ENCODE measurements at regions not wholly inside any gene's neighbourhood (a gene's known extent, or its start where the extent isn't known, plus 50 kb on each side); places are given as distances from the start of the nearest gene placed in this dataset.

- in situ Hi-C loops (cut with HindIII; ENCODE audit: low pct_unique_long_range_greater_than_20kb, low sequenced_read_pairs) (no loop called here), intact Hi-C loops (cut with micrococcal nuclease; ENCODE audit: unreplicated experiment) (loop anchor here (10.0 kb wide), 1 partner anchor 62 kb away; the partner anchor contains the start of gene HOXA1)
- Histone ChIP-seq H3K36me3 (ENCODE audit: control insufficient read depth, insufficient read depth, low read length) (no peaks in the 10 kb centered on the region), H3K27me3 (ENCODE audit: control insufficient read depth, insufficient read depth, low read length) (no peaks in the 10 kb centered on the region), H3K9me3 (ENCODE audit: control insufficient read depth, insufficient read depth, low read depth, low read length) (no peaks in the 10 kb centered on the region), H3K27ac (ENCODE audit: low read length) (no peak overlapping the region), H3K4me3 (ENCODE audit: low read depth in 2 of 2, low read length in 2 of 2) (no peak overlapping the region), H3K4me1 (ENCODE audit: control insufficient read depth, insufficient read depth, low read length) (no peaks in the 10 kb centered on the region; the same call in 1 of the 2 replicates)
- no peak for TF ChIP-seq CTCF (IDR thresholded peaks at IDR 0.05)
- no peak for TF ChIP-seq POLR2AphosphoS5 (IDR thresholded peaks at IDR 0.05; ENCODE audit: low read depth, low read length)
- TF ChIP-seq SIN3A (IDR thresholded peaks at IDR 0.05; ENCODE audit: borderline replicate concordance, insufficient read depth, low read depth, low read length): no peak
- TF ChIP-seq REST (IDR thresholded peaks at IDR 0.05; ENCODE audit: insufficient read depth in 1 of 2, low read depth in 2 of 2, low read length in 1 of 2): no peak
- no peak for TF ChIP-seq TCF7L2 (IDR thresholded peaks at IDR 0.05; ENCODE audit: low read depth, low read length)
- CTCF ChIA-PET: no interaction called here
- DNase-seq (ENCODE audit: low read depth, low spot score) (no peak), ATAC-seq (no peak)
- POLR2A ChIA-PET: no interaction called here
- BruUV-seq (replicated peaks): no TSS peak
These were observed 63.0 kb downstream of the HOXA1 start for GRCh38 chr7:27032839-27033238.

GRCh38 chr7:27031289-27032172, 64.3 kb downstream of the HOXA1 start:
- DNase-seq (ENCODE audit: low read depth, low spot score) (no peak), ATAC-seq (no peak)
- TF ChIP-seq TCF7L2 (IDR thresholded peaks at IDR 0.05; ENCODE audit: low read depth, low read length): no peak
- TF ChIP-seq POLR2AphosphoS5 (IDR thresholded peaks at IDR 0.05; ENCODE audit: low read depth, low read length): no peak
- TF ChIP-seq SIN3A (IDR thresholded peaks at IDR 0.05; ENCODE audit: borderline replicate concordance, insufficient read depth, low read depth, low read length): no peak
- no peaks in the 10 kb centered on the region for H3K27me3 ChIP-seq (ENCODE audit: control insufficient read depth, insufficient read depth, low read length)
- in situ Hi-C loops (cut with HindIII; ENCODE audit: low pct_unique_long_range_greater_than_20kb, low sequenced_read_pairs) (no loop called here), intact Hi-C loops (cut with micrococcal nuclease; ENCODE audit: unreplicated experiment) (loop anchor here (10.0 kb wide), 1 partner anchor 63 kb away; the partner anchor contains the start of gene HOXA1)
- H3K27ac ChIP-seq (ENCODE audit: low read length): no peak overlapping the region
- H3K9me3 ChIP-seq (ENCODE audit: control insufficient read depth, insufficient read depth, low read depth, low read length): no peaks in the 10 kb centered on the region
- ChIA-PET CTCF (interaction anchor here (0.6 to 0.7 kb wide), 3 partner anchors 67 to 349 kb away, joined by 4 to 8 read pairs (median 5); no protein-coding TSS in a partner anchor), POLR2A (interaction anchor here (0.5 to 0.7 kb wide), 2 partner anchors 218 to 1612 kb away, joined by 3 read pairs; no protein-coding TSS in a partner anchor)
- no peaks in the 10 kb centered on the region for H3K36me3 ChIP-seq (ENCODE audit: control insufficient read depth, insufficient read depth, low read length)
- BruUV-seq (replicated peaks): no TSS peak
- H3K4me3 ChIP-seq (ENCODE audit: low read depth in 2 of 2, low read length in 2 of 2): no peak overlapping the region
- H3K4me1 ChIP-seq (ENCODE audit: control insufficient read depth, insufficient read depth, low read length): no peaks in the 10 kb centered on the region; the same call in 1 of the 2 replicates

Data from Panc1 (cell line).